Gastroesophageal sphincter (tissue), 3 donors: ENCODE measurements at regions not wholly inside any gene's neighbourhood (a gene's known extent, or its start where the extent isn't known, plus 50 kb on each side); places are given as distances from the start of the nearest gene placed in this dataset.

Experiments used
- EP300 ChIP-seq: sonication (generic); formaldehyde crosslinking; IDR thresholded peaks from one replicate; pipeline ENCODE4 v1.6.1; 2017; ENCODE audit warnings: antibody characterized with exemption, mild to moderate bottlenecking
- POLR2A ChIP-seq, 2 donors: fragments of 450-650 bp; IDR thresholded peaks; one replicate each; pipeline ENCODE4 v1.6.1; 2017; ENCODE audit warnings: antibody characterized with exemption in 2 of 2, mild to moderate bottlenecking in 2 of 2, moderate library complexity in 1 of 2
- TF ChIP-seq, protein P1 (sequence below), 4 experiments: fragments of 200-600 bp in 2 of 4; fragments of 450-650 bp in 2 of 4; sonication (generic) in 1 of 4; IDR thresholded peaks; one replicate each; pipeline ENCODE4 v1.5.1; 2017 to 2019; ENCODE audit warnings: antibody characterized with exemption in 4 of 4, mild to moderate bottlenecking in 2 of 4, moderate library complexity in 2 of 4

DNA sequence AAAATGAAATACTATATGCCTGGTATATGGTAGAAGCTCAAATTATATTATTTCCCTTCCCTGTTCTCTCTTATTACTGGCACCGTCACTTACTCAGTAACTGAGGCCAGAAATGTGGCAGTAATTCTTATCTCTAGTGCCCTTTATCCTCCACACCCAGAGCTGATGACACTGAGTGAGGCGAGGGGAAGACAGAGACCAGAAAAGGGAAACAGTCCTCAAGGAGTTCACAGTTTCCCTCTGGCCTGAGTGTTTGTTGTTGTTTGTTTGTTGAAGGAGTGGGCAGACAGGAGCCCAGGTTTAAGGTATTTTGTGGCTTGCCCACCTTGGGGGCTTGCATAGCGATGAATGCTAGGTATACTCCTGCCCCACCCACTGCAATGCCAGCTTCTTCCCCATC is 101.5 kb upstream of the FNDC3A start:
- TF ChIP-seq, protein P1, sequence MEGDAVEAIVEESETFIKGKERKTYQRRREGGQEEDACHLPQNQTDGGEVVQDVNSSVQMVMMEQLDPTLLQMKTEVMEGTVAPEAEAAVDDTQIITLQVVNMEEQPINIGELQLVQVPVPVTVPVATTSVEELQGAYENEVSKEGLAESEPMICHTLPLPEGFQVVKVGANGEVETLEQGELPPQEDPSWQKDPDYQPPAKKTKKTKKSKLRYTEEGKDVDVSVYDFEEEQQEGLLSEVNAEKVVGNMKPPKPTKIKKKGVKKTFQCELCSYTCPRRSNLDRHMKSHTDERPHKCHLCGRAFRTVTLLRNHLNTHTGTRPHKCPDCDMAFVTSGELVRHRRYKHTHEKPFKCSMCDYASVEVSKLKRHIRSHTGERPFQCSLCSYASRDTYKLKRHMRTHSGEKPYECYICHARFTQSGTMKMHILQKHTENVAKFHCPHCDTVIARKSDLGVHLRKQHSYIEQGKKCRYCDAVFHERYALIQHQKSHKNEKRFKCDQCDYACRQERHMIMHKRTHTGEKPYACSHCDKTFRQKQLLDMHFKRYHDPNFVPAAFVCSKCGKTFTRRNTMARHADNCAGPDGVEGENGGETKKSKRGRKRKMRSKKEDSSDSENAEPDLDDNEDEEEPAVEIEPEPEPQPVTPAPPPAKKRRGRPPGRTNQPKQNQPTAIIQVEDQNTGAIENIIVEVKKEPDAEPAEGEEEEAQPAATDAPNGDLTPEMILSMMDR (IDR thresholded peaks at IDR 0.05): no peak
- TF ChIP-seq POLR2A (IDR thresholded peaks at IDR 0.05): no peak
- TF ChIP-seq EP300: no peak
